HG03457 (cell line): ENCODE measurements at regions not wholly inside any gene's neighbourhood (a gene's known extent, or its start where the extent isn't known, plus 50 kb on each side); places are given as distances from the start of the nearest gene placed in this dataset.
"Not testable (repeated sequence)": the region's sequence is repeated elsewhere in the genome, so short reads cannot be mapped to it uniquely, and the experiment has no call there.

ENCODE experiments used
- ATAC-seq: cut with Tn5 transposase; IDR thresholded peaks from one replicate; pipeline ENCODE4 v1.9.1; 2021; ENCODE audit warnings: moderate number of reproducible peaks; ENCODE audit not compliant: unreplicated experiment

GRCh38 chr4:179352221-179352620 lies 1910.0 kb upstream of the AGA start:
- no peak for ATAC-seq

GRCh38 chr4:179353786-179354185 lies 1911.5 kb upstream of the AGA start:
- no peak for ATAC-seq

- no peak for ATAC-seq
These were observed 1919.8 kb upstream of the AGA start for GRCh38 chr4:179361978-179362486.

DNA sequence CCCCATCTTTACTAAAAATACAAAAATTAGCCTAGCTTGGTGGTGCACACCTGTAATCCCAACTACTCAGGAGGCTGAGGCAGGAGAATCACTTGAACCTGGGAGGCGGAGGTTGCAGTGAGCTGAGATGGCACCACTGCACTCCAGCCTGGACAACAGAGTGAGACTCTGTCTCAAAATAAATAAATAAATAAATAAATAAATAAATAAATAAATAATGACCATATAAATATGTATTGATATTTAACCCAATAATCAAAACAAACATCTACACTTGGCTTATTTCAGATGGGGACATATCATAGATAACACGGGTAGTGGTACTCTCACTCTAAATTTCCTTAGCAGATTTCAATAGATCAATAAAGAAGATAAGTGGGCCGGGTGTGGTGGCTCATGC lies 1923.7 kb upstream of the AGA start:
- not testable (repeated sequence) for ATAC-seq

DNA sequence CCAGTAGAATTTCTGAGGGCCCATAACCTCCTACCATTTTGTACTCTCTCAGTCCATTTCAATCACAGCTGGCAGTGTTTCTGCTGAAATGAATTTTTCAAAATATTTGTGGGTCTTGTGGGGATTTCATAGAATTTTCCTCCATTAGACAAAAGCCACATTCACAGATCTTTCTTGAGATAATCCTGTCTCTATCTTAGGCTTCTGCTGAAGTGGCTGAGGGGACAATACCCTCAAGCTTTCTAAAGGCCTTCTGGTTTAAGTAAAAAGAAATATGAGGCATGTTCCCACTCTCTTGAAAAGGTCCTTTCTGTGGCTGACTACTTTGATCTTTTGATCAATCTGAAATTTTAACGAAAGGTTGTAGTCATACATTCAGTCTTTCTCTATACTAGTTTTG lies 1930.0 kb upstream of the AGA start:
- ATAC-seq, result no peak

- ATAC-seq, result no peak
These were observed 1930.5 kb upstream of the AGA start for GRCh38 chr4:179372746-179373145.

GRCh38 chr4:179378847-179379246 lies 1936.6 kb upstream of the AGA start:
- ATAC-seq, result not testable (repeated sequence)

- ATAC-seq, result no peak
These were observed 1950.5 kb upstream of the AGA start for GRCh38 chr4:179392787-179393186.

DNA sequence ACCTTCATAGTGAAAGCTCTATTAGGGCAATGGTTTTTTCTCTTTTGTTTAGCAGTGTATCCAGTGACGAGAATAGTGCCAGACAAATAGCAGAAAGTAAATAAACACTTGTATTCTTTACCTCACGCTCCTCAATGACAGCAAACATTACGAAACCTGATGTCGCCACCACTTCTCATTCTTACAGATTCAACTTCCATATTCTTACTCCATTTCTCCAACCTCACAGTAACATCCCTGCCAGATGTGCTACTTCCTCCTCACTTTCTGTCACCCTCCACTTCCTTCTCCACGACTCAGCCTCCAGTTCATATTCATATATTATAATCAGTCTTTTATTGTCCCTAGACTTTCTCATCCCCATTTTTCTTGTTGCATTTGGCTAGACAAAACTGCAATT lies 1956.2 kb upstream of the AGA start:
- ATAC-seq, result no peak

GRCh38 chr4:179399054-179399782 lies 1957.0 kb upstream of the AGA start:
- ATAC-seq, result no peak

GRCh38 chr4:179415037-179415846 lies 1973.0 kb upstream of the AGA start:
- no peak for ATAC-seq

- no peak for ATAC-seq
These were observed 1973.6 kb upstream of the AGA start for GRCh38 chr4:179415847-179416223.

DNA sequence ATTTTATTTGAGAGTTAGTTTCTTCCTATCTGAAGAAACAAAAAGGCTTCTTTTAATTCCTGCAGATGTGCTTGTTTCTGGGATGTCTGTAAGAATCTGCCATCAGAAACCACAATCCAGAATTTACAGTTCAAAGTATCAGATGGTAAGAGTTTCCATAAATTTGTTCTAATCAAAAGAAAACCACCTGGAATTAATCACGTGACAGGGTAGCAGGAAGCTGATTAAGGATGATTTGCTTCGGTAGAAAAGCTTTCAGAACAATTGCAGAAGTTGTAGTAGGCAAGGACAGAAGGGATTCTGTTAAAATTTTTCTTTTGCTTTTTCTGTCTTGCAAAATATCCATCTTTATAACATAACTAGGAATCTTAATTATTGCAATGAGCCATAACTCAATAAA lies 1975.1 kb upstream of the AGA start:
- ATAC-seq, result no peak

DNA sequence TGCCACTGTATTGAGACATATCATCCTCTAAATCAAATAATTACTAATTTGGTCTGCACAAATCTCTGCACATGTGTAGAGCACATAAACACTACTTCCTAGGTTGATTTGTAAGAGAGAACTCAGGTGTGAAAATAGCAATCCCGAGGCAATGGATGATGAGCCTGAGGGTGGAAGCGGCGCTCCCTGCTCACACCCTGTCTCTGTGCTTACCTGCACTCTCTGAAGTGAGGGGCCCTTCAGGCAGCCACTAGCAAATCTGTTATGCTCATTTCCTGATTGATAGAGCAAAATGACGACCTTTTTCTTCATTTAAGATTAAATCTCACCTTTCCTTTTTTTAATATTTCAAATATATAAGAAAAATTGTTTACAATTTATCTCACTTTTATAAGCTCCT lies 1995.7 kb upstream of the AGA start:
- no peak for ATAC-seq

GRCh38 chr4:179441596-179441995 lies 1999.4 kb upstream of the AGA start:
- no peak for ATAC-seq

DNA sequence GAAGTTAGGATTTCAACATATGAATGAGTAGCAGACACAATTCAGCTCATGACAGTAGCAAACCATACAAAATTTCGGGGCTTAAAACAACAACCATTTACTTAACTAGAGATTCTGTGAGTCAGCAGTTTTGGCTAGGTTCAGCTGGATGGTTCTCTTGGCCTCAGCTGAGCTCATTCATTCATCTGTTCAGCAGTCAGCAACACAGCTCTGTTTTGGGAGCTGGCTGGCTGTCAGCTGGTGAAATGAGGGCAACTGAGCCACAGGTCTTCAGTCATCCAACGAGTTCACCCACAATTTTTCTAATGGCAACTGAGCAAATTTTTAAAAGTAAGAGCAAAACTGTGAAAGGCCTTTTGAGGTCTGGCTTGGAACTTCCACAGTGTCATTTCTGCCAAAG lies 2005.1 kb upstream of the AGA start:
- no peak for ATAC-seq

GRCh38 chr4:179465131-179465797 lies 2023.0 kb upstream of the AGA start:
- no peak for ATAC-seq

DNA sequence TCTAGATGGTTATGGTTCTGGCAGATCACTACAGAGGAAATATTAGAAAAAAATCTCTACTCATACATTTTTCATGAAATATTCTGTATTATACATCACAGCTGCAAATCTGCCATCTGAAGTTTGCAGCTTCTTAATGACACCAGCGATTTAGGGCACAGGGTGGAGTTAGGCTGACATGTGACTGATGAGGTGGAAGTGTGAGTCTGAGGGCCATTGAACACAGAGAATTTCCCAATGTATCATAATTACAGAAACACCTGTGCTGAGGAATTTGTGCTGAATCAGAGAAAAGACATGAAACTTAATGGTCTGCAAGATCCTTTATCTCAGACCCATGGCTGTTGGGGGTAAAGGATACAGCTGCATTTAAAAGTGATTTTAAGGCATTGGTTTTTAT lies 2025.6 kb upstream of the AGA start:
- ATAC-seq, result no peak

GRCh38 chr4:179472164-179472563 lies 2029.9 kb upstream of the AGA start:
- no peak for ATAC-seq

DNA sequence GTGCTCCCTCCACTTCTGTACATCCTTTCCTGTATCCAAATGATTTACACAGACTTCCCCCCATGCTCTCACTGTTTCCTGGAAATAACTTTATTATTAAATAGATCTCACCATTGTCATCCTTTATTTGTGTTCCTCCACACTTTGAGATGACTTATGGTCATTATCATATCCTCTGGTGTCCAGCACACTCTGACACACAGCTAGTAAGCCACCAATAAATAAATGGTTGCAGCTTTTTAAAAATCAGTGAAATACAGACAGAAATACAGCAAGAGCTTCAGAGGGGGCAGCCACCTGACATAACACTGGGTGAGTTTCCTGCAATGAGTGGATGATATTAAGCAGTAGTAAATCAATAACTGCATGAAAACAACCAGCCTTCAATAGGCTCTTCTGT lies 2036.4 kb upstream of the AGA start:
- no peak for ATAC-seq

DNA sequence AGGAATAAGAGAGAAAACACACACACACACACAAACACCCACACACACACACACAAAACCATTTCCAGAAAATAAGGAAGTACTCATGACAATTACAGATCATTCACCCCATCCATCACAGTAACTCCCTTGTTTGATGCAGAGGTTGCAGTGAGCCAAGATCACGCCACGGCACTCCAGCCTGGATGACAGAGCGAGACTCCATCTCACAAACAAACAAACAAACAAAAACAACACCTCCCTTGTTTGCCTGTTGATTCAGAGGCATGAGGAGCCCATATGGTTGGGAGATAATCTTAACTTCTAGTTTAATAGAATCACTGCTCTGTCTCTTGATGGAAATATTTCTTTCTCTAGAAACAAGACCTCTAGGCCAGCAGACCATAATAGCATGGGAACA lies 2043.5 kb upstream of the AGA start:
- ATAC-seq, result no peak
